ENCODE measurements at regions not wholly inside any gene's neighbourhood (a gene's known extent, or its start where the extent isn't known, plus 50 kb on each side); places are given as distances from the start of the nearest gene placed in this dataset.

DNA sequence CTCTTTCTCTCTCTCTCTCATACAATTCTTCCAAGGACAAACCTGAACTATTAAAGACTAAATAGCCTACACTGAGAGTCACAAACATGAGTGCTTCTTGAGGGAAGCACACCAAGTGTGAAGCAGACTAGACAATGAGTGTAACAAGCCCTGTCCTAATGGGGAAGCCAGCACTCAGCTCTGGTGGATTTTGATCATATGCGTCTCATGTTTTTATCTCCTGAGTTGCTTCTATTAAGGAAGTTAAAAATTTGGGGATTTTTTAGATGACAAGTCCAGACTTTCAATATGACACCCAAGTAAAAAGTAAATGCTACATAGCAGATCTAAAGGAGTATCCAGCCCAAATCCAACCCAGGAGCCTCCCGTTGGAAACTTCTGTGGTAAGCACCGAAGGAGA is 437.8 kb downstream of the RFC3 start:
- no peak overlapping the region for H3K27ac ChIP-seq
- DNase-seq (ENCODE audit: low spot score), result no peak
- ChIA-PET CTCF (interaction anchor here (0.6 kb wide), 1 partner anchor 258 kb away, joined by 4 read pairs; no protein-coding TSS in a partner anchor), POLR2A (ENCODE audit: low non-redundant PET) (no interaction called here)
- TF ChIP-seq, protein P1, sequence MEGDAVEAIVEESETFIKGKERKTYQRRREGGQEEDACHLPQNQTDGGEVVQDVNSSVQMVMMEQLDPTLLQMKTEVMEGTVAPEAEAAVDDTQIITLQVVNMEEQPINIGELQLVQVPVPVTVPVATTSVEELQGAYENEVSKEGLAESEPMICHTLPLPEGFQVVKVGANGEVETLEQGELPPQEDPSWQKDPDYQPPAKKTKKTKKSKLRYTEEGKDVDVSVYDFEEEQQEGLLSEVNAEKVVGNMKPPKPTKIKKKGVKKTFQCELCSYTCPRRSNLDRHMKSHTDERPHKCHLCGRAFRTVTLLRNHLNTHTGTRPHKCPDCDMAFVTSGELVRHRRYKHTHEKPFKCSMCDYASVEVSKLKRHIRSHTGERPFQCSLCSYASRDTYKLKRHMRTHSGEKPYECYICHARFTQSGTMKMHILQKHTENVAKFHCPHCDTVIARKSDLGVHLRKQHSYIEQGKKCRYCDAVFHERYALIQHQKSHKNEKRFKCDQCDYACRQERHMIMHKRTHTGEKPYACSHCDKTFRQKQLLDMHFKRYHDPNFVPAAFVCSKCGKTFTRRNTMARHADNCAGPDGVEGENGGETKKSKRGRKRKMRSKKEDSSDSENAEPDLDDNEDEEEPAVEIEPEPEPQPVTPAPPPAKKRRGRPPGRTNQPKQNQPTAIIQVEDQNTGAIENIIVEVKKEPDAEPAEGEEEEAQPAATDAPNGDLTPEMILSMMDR (conservative IDR thresholded peaks at IDR 0.05; ENCODE audit: low read depth), result no peak

DNA sequence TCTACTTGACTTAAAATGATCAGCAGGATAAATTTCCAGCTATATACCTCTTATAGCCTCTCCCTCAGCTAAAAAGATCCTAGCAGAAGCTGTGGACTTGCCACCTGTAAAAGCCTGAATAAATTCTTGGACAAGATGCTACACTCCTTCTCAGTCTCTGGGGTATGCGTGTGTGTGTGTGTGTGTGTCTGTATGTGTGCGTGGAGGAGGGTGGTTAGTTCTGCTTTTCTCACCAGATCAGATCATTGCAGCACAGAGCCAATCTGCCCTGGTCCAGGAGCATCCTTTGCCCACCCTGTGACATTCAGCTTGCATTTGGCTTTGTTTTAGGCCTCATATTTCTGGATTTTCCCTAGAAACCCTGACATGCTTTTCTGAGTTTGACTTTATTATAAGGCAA is 438.3 kb downstream of the RFC3 start:
- no peak overlapping the region for H3K27ac ChIP-seq
- DNase-seq (ENCODE audit: low spot score), result no peak
- ChIA-PET POLR2A (ENCODE audit: low non-redundant PET) (no interaction called here), CTCF (interaction anchor here (0.6 kb wide), 2 partner anchors 259 to 713 kb away, joined by 4 read pairs; no protein-coding TSS in a partner anchor)
- TF ChIP-seq, protein P1 (conservative IDR thresholded peaks at IDR 0.05; ENCODE audit: low read depth), result no peak

DNA sequence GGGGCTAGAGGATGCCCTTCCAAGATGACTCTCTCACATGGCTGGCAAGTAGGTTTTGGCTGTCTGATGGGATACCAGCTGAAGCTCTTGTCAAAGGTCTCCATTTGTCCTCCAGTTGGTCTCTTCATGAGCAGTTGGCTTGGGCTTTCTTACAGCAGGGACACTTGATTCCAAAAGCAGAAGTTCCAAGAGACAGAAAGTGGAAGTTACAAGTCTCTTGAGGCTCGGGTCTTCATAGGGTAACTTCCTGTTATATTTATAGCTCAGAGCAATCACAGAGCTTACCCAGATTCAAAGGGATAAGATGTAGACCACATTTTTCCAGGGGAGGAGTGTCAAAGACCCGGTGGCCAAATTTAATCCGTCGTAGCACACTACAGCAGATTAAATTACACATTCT is 440.0 kb downstream of the RFC3 start:
- TF ChIP-seq, protein P1 (conservative IDR thresholded peaks at IDR 0.05; ENCODE audit: low read depth), result no peak
- ChIA-PET CTCF (no interaction called here), POLR2A (ENCODE audit: low non-redundant PET) (no interaction called here)
- no peak for DNase-seq (ENCODE audit: low spot score)
- no peak overlapping the region for H3K27ac ChIP-seq

DNA sequence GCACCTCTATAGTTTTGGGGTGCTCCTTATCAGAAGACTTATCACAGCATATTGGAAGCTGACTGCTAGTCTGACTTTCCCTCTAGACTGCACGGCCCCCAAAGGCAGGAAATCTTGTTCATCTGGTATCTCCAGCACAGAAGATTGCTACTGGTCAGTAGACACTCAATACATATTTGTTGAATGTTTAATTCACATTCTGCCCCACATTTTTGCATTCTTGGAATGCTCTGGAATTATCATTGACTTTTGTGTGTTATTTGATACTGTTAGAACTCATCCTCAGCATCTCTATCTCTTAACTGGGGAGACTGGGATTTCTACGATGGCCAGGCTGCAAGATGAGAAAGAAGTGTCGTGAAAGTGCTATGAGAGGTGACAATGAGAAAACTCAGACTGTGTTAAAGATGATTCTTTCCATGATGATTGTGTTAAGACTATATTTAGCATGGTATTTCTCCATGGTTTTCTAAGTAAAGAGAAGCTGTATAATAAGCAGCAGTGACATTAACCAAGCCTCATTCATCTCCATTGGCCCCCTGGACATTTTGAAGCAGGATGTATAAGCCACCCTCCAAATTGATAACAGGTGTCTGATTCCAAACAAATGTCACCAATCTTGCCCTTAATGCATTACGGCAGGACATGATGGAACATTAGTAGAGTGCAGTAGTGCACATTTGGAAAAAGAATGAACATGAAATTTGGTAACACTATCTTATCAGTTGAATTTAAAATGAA is 440.9 kb downstream of the RFC3 start:
- DNase-seq (ENCODE audit: low spot score), result no peak
- TF ChIP-seq, protein P1 (conservative IDR thresholded peaks at IDR 0.05; ENCODE audit: low read depth), result no peak
- POLR2A ChIA-PET (ENCODE audit: low non-redundant PET), result no interaction called here
- CTCF ChIA-PET, result no interaction called here
- no peak overlapping the region for H3K27ac ChIP-seq

DNA sequence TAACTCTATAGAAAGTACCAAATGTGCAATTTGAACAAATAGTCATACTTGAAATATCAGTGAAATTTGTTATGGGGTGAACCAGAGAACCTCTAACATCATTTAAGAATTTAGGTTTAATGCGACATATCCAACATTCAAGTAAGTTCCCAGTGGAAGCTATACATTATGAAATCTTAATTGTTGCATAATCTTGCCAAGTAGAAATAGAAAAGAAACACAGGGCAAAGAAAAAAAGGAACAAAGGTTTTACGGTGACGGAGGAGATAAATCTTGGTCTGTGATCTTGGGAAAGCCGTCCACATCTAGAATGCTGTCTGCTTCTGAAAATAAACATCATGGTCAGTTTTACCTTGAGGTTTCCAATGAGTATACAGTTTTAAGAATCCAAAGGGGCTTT is 445.7 kb downstream of the RFC3 start:
- CTCF ChIA-PET, result interaction anchor here (0.7 kb wide), 1 partner anchor 9 kb away, joined by 3 read pairs; no protein-coding TSS in a partner anchor
- DNase-seq (ENCODE audit: low spot score), result no peak

DNA sequence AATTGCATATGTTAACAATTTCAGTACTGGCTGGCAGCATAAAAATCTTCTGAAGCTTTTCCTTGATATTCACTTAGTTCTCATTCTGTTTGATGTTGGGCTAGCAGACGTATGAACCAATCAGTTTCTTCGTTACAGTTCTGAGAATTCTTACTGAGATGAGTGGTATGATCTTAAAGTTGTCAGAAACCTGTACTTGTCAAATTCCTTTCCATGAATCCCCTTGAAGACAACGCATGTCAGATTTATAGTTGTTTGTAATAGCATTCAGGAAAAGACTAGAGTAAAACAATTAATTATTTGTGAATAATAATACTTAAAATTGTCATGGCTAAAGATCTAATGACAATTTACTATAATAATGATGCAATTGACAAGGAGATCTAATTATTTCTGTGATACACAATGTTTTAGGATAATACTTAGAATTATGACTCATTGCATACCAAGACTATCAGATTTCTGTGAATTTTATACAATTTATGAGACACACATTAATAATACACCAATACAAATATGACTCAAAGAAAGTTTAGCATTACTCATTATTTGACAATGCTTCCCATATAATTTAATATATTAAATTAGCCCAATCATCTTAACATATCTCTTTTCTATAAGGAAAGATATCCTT is 447.2 kb downstream of the RFC3 start:
- CTCF ChIA-PET, result no interaction called here
- TF ChIP-seq, protein P1 (conservative IDR thresholded peaks at IDR 0.05; ENCODE audit: low read depth), result no peak
- POLR2A ChIA-PET (ENCODE audit: low non-redundant PET), result no interaction called here
- peak; percentile 38 for DNase-seq (ENCODE audit: low spot score)
- no peak overlapping the region for H3K27ac ChIP-seq

More for the DNA sequence above, 445.7 kb downstream of the RFC3 start:
- TF ChIP-seq, protein P1 (conservative IDR thresholded peaks at IDR 0.05; ENCODE audit: low read depth), result no peak
- no peak overlapping the region for H3K27ac ChIP-seq
- POLR2A ChIA-PET (ENCODE audit: low non-redundant PET), result no interaction called here

Data from RWPE1 (cell line).